ENCODE measurements at regions not wholly inside any gene's neighbourhood (a gene's known extent, or its start where the extent isn't known, plus 50 kb on each side); places are given as distances from the start of the nearest gene placed in this dataset.

GRCh38 chr10:118246332-118247295 lies 95.5 kb downstream of the FAM204A start:
- no peak for DNase-seq

GRCh38 chr10:118243907-118244306 lies 98.2 kb downstream of the FAM204A start:
- no peak for DNase-seq

- DNase-seq = peak; percentile 35 to 60
These were observed 100.6 kb downstream of the FAM204A start for GRCh38 chr10:118241229-118242137.

- no peak for DNase-seq
These were observed 102.9 kb downstream of the FAM204A start for GRCh38 chr10:118239236-118239630.

- no peak for DNase-seq
These were observed 103.4 kb downstream of the FAM204A start for GRCh38 chr10:118238573-118239235.

GRCh38 chr10:118237930-118238329 lies 104.2 kb downstream of the FAM204A start:
- DNase-seq = no peak

- no peak for DNase-seq
These were observed 107.4 kb downstream of the FAM204A start for GRCh38 chr10:118234683-118235082.

- no peak for DNase-seq
These were observed 121.7 kb downstream of the FAM204A start for GRCh38 chr10:118220346-118220850.

- no peak for DNase-seq
These were observed 123.6 kb downstream of the FAM204A start for GRCh38 chr10:118218562-118218961.

- DNase-seq = no peak
These were observed 125.5 kb downstream of the FAM204A start for GRCh38 chr10:118216571-118217170.

- DNase-seq = no peak
These were observed 126.1 kb downstream of the FAM204A start for GRCh38 chr10:118216020-118216419.

GRCh38 chr10:118214776-118215175 lies 127.3 kb downstream of the FAM204A start:
- no peak for DNase-seq

- no peak for DNase-seq
These were observed 128.7 kb downstream of the FAM204A start for GRCh38 chr10:118213436-118213835.

- no peak for DNase-seq
These were observed 131.8 kb downstream of the FAM204A start for GRCh38 chr10:118210276-118210675.

GRCh38 chr10:118209215-118209614 lies 132.9 kb downstream of the FAM204A start:
- no peak for DNase-seq

- DNase-seq = no peak
These were observed 134.6 kb downstream of the FAM204A start for GRCh38 chr10:118207470-118208007.

- DNase-seq = no peak
These were observed 137.7 kb downstream of the FAM204A start for GRCh38 chr10:118204292-118204943.

GRCh38 chr10:118203461-118203860 lies 138.7 kb downstream of the FAM204A start:
- DNase-seq = no peak

- DNase-seq = no peak
These were observed 146.4 kb downstream of the FAM204A start for GRCh38 chr10:118195729-118196128.

- no peak for DNase-seq
These were observed 146.9 kb upstream of the RAB11FIP2 start for GRCh38 chr10:118193642-118194041.

- no peak for DNase-seq
These were observed 134.3 kb upstream of the RAB11FIP2 start for GRCh38 chr10:118181021-118181420.

Measured in NCI-H1930 (cell line).